Spleen (tissue), 7 donors: ENCODE measurements at regions not wholly inside any gene's neighbourhood (a gene's known extent, or its start where the extent isn't known, plus 50 kb on each side); places are given as distances from the start of the nearest gene placed in this dataset.

ENCODE experiments used
- POLR2A ChIP-seq, 3 donors: fragments of 450-650 bp; IDR thresholded peaks; one replicate each; pipeline ENCODE4 v1.5.1; 2017; ENCODE audit warnings: antibody characterized with exemption in 3 of 3, mild to moderate bottlenecking in 1 of 3
- POLR2AphosphoS5 ChIP-seq, 3 donors: sonication (generic); formaldehyde crosslinking; IDR thresholded peaks; one replicate each; pipeline ENCODE4 v1.5.1; 2017; ENCODE audit warnings: antibody characterized with exemption in 3 of 3
- TF ChIP-seq, protein P1 (sequence below), 11 experiments: fragments of 200-600 bp in 7 of 11; fragments of 450-650 bp in 4 of 11; sonication (generic) in 4 of 11; IDR thresholded peaks in 8 of 11; conservative IDR thresholded peaks in 3 of 11; 1 replicate in 7 of 11; 2 replicates in 4 of 11; pipeline versions ENCODE4 v1.4.0 to v1.8.0; 2016 to 2021; ENCODE audit warnings: antibody characterized with exemption in 11 of 11, inconsistent platforms in 4 of 11, mild to moderate bottlenecking in 1 of 11
- donor health status: DM: no; HTN: no; CAD: no; lungs with moderate emphysema.
- donor health status: DM: no; HTN: no; CAD: no.
- donor health status: DM: no; HTN: no; CAD: no.

DNA sequence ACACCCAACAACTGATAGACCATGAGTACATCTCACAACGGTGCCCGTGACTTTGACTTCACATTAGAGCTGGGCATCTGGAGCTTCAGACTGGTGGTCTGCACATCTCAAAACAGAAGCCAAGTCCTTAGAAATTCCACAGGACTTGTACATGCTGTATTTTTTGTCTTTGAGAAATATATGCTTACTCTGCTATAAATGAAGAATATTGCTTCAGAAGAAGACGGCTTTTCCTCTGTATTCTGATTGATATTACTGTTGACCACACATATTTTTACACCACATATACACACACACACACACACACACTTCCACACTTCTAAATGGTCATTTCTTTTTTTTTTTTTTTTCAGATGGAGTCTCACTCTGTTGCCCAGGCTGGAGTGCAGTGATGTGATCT, 338.3 kb upstream of the KIF2A start:
- TF ChIP-seq, protein P1, sequence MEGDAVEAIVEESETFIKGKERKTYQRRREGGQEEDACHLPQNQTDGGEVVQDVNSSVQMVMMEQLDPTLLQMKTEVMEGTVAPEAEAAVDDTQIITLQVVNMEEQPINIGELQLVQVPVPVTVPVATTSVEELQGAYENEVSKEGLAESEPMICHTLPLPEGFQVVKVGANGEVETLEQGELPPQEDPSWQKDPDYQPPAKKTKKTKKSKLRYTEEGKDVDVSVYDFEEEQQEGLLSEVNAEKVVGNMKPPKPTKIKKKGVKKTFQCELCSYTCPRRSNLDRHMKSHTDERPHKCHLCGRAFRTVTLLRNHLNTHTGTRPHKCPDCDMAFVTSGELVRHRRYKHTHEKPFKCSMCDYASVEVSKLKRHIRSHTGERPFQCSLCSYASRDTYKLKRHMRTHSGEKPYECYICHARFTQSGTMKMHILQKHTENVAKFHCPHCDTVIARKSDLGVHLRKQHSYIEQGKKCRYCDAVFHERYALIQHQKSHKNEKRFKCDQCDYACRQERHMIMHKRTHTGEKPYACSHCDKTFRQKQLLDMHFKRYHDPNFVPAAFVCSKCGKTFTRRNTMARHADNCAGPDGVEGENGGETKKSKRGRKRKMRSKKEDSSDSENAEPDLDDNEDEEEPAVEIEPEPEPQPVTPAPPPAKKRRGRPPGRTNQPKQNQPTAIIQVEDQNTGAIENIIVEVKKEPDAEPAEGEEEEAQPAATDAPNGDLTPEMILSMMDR (IDR thresholded peaks at IDR 0.05 in 8 of 11, conservative IDR thresholded peaks at IDR 0.05 in 3 of 11) = no peak
- TF ChIP-seq POLR2A (IDR thresholded peaks at IDR 0.05) = no peak
- no peak for TF ChIP-seq POLR2AphosphoS5 (IDR thresholded peaks at IDR 0.05)
